Neural progenitor cell (in vitro differentiated cells): ENCODE measurements at regions not wholly inside any gene's neighbourhood (a gene's known extent, or its start where the extent isn't known, plus 50 kb on each side); places are given as distances from the start of the nearest gene placed in this dataset.

Experiments
- DNase-seq: peaks from one replicate; pipeline ENCODE4 v3.0.0-alpha.2; 2016; ENCODE audit warnings: low spot score
- H2AFZ ChIP-seq: fragments of 200-600 bp; sonication (generic); replicated peaks from 2 replicates; pipeline ENCODE4 v1.6.1; 2016; ENCODE audit warnings: antibody characterized with exemption
- H3F3A ChIP-seq: fragments of 200-600 bp; sonication (generic); 2 replicates; pipeline ENCODE4 v1.6.1; 2016; ENCODE audit warnings: antibody characterized with exemption, low read depth
- H3K27ac ChIP-seq: fragments of 200-600 bp; sonication (generic); 2 replicates; pipeline ENCODE4 v1.5.1; 2016; ENCODE audit warnings: mild to moderate bottlenecking
- H3K27me3 ChIP-seq: fragments of 200-600 bp; sonication (generic); 2 replicates; pipeline ENCODE4 v1.6.1; 2016; ENCODE audit warnings: mild to moderate bottlenecking, moderate library complexity
- H3K36me3 ChIP-seq: fragments of 200-600 bp; sonication (generic); 2 replicates; pipeline ENCODE4 v1.5.1; 2016
- H3K4me1 ChIP-seq: fragments of 200-600 bp; sonication (generic); 2 replicates; pipeline ENCODE4 v1.6.1; 2016; ENCODE audit warnings: mixed run types
- H3K4me2 ChIP-seq: fragments of 200-600 bp; sonication (generic); 2 replicates; pipeline ENCODE4 v1.6.1; 2016
- H3K4me3 ChIP-seq: fragments of 200-600 bp; sonication (generic); 2 replicates; pipeline ENCODE4 v1.5.1; 2016
- H3K79me2 ChIP-seq: fragments of 200-600 bp; sonication (generic); 2 replicates; pipeline ENCODE4 v1.6.1; 2016; ENCODE audit warnings: low read depth
- H3K9ac ChIP-seq: fragments of 200-600 bp; sonication (generic); 2 replicates; pipeline ENCODE4 v1.6.1; 2016
- H3K9me3 ChIP-seq: fragments of 200-600 bp; sonication (generic); 2 replicates; pipeline ENCODE4 v1.5.1; 2016; ENCODE audit warnings: low read depth
- H4K20me1 ChIP-seq: fragments of 200-600 bp; sonication (generic); 2 replicates; pipeline ENCODE4 v1.6.1; 2016; ENCODE audit warnings: low read depth
- H3K27ac Mint-ChIP-seq: 3 replicates; pipeline ENCODE4 v1.8.0; 2021; ENCODE audit warnings: mixed read lengths
- H3K27me3 Mint-ChIP-seq: 2 replicates; pipeline ENCODE4 v1.8.0; 2022; ENCODE audit warnings: low read depth, mild to moderate bottlenecking, inconsistent platforms, moderate library complexity, mixed read lengths; ENCODE audit not compliant: insufficient read depth
- H3K36me3 Mint-ChIP-seq: 3 replicates; pipeline ENCODE4 v1.8.0; 2021; ENCODE audit warnings: mixed read lengths
- H3K4me1 Mint-ChIP-seq: 3 replicates; pipeline ENCODE4 v1.8.0; 2021; ENCODE audit warnings: mixed read lengths
- H3K4me3 Mint-ChIP-seq: 3 replicates; pipeline ENCODE4 v1.8.0; 2021; ENCODE audit warnings: mild to moderate bottlenecking, moderate library complexity, mixed read lengths
- H3K9me3 Mint-ChIP-seq: 3 replicates; pipeline ENCODE4 v1.8.0; 2020; ENCODE audit warnings: mixed read lengths
- EZH2 ChIP-seq: fragments of 200-600 bp; sonication (generic); IDR thresholded peaks from 2 replicates; pipeline ENCODE4 v1.6.1; 2017; ENCODE audit warnings: antibody characterized with exemption, mild to moderate bottlenecking, moderate library complexity
- EZH2phosphoT487 ChIP-seq: fragments of 200-600 bp; sonication (generic); IDR thresholded peaks from 2 replicates; pipeline ENCODE4 v1.6.1; 2017; ENCODE audit warnings: antibody characterized with exemption
- TF ChIP-seq, protein P1 (sequence below): fragments of 200-600 bp; sonication (generic); IDR thresholded peaks from 2 replicates; pipeline ENCODE4 v1.5.1; 2017; ENCODE audit warnings: antibody characterized with exemption, mild to moderate bottlenecking

DNA sequence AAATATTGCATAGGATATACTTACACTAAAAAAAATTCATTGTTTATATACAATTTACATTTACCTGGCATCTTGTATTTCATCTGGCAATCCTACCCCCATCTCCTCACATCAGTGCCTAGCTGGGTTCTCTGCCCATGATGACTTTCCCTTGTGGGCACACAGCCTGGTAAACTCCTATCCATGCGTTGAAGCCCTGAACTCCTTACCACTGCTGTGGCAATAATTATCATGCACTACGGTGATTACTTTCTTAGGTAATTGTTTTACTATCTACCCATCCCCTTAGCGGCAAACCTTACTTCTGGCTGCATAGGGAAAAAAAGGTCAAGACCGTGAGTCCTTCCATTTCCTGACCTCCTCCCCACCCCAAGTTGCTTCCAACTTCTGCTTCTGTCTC is 63.6 kb upstream of the DAB2IP start:
- H3K4me1 Mint-ChIP-seq, result peaks cover 10% of the 10 kb centered on the region
- H3K79me2 ChIP-seq, result no peaks in the 10 kb centered on the region
- no peak overlapping the region for H3K27ac ChIP-seq
- TF ChIP-seq, protein P1, sequence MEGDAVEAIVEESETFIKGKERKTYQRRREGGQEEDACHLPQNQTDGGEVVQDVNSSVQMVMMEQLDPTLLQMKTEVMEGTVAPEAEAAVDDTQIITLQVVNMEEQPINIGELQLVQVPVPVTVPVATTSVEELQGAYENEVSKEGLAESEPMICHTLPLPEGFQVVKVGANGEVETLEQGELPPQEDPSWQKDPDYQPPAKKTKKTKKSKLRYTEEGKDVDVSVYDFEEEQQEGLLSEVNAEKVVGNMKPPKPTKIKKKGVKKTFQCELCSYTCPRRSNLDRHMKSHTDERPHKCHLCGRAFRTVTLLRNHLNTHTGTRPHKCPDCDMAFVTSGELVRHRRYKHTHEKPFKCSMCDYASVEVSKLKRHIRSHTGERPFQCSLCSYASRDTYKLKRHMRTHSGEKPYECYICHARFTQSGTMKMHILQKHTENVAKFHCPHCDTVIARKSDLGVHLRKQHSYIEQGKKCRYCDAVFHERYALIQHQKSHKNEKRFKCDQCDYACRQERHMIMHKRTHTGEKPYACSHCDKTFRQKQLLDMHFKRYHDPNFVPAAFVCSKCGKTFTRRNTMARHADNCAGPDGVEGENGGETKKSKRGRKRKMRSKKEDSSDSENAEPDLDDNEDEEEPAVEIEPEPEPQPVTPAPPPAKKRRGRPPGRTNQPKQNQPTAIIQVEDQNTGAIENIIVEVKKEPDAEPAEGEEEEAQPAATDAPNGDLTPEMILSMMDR, result no peak
- TF ChIP-seq EZH2phosphoT487, result no peak
- no peak for TF ChIP-seq EZH2
- H3K4me1 ChIP-seq, result peaks cover under 1% of the 10 kb centered on the region
- H3F3A ChIP-seq, result peaks cover 1% of the 10 kb centered on the region
- no peak overlapping the region for H3K9ac ChIP-seq
- no peaks in the 10 kb centered on the region for H3K36me3 ChIP-seq
- H2AFZ ChIP-seq, result no peak overlapping the region
- H3K27me3 ChIP-seq, result peaks cover 8% of the 10 kb centered on the region
- H4K20me1 ChIP-seq, result no peaks in the 10 kb centered on the region
- no peak overlapping the region for H3K27ac Mint-ChIP-seq
- no peak overlapping the region for H3K4me2 ChIP-seq
- no peaks in the 10 kb centered on the region for H3K36me3 Mint-ChIP-seq
- peak overlapping the region; percentile 39 for H3K4me3 Mint-ChIP-seq
- no peak overlapping the region for H3K4me3 ChIP-seq
- DNase-seq, result no peak
- no peaks in the 10 kb centered on the region for H3K9me3 Mint-ChIP-seq
- no peaks in the 10 kb centered on the region for H3K9me3 ChIP-seq
- H3K27me3 Mint-ChIP-seq, result peaks cover 14% of the 10 kb centered on the region

DNA sequence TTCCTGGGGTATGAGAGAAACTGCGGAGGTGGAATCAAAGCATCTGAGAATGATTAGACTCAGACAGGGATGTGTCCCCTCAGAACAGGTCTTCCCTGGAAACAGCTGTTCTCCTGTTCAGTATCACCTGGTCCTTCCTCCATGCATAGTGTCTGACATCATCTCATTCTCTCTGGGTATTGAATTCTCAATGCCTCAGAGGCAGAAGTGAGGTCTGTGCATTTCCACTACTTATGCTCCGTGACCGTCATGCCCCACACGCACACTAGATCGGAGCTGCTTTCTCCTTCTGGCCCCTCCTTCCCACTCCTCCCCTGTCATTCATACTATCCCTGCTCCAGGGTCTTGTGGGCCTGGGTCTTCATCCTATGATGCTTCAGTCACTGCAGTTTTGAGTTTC is 61.4 kb upstream of the DAB2IP start:
- Histone ChIP-seq H3K27me3 (peaks cover 8% of the 10 kb centered on the region), H3F3A (no peaks in the 10 kb centered on the region), H3K9me3 (no peaks in the 10 kb centered on the region), H2AFZ (no peak overlapping the region), H3K4me3 (no peak overlapping the region), H4K20me1 (no peaks in the 10 kb centered on the region), H3K36me3 (no peaks in the 10 kb centered on the region), H3K9ac (no peak overlapping the region), H3K27ac (no peak overlapping the region), H3K4me2 (no peak overlapping the region), H3K79me2 (no peaks in the 10 kb centered on the region), H3K4me1 (no peaks in the 10 kb centered on the region)
- no peak overlapping the region for H3K27ac Mint-ChIP-seq
- H3K4me3 Mint-ChIP-seq, result no peak overlapping the region
- TF ChIP-seq EZH2 (no peak), EZH2phosphoT487 (no peak)
- TF ChIP-seq, protein P1, result no peak
- peaks cover 20% of the 10 kb centered on the region for H3K27me3 Mint-ChIP-seq
- no peaks in the 10 kb centered on the region for H3K36me3 Mint-ChIP-seq
- no peak for DNase-seq
- H3K9me3 Mint-ChIP-seq, result no peaks in the 10 kb centered on the region
- peaks cover 6% of the 10 kb centered on the region for H3K4me1 Mint-ChIP-seq

DNA sequence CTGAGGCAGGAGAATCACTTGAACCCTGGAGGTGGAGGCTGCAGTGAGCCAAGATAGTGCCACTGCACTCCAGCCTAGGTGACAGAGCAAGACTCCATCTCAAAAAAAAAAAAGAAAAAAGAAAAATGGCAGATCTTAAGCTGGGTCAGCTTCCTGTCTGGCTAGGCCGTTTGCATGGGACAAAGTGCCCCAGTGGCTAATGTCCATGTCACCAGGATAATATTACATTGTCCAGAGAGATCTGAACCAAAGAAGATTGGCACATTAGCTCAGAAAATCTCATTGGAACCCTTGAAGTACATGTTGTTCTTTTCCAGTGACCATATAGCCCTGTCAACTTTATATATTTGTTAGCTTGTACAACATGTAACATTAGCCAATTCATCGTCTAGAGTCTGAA is 59.2 kb upstream of the DAB2IP start:
- Histone ChIP-seq H3K27me3 (peaks cover 8% of the 10 kb centered on the region), H3K9ac (no peak overlapping the region), H3K27ac (no peak overlapping the region), H3K36me3 (no peaks in the 10 kb centered on the region), H3K79me2 (no peaks in the 10 kb centered on the region), H4K20me1 (no peaks in the 10 kb centered on the region), H3K4me2 (no peak overlapping the region), H3K4me1 (no peaks in the 10 kb centered on the region), H2AFZ (no peak overlapping the region), H3K9me3 (peaks cover 6% of the 10 kb centered on the region), H3K4me3 (no peak overlapping the region), H3F3A (peaks cover 3% of the 10 kb centered on the region)
- no peak overlapping the region for H3K27ac Mint-ChIP-seq
- H3K27me3 Mint-ChIP-seq, result peaks cover 23% of the 10 kb centered on the region
- H3K4me3 Mint-ChIP-seq, result no peak overlapping the region
- no peak for TF ChIP-seq EZH2
- no peak for TF ChIP-seq EZH2phosphoT487
- TF ChIP-seq, protein P1, result no peak
- no peak for DNase-seq
- H3K9me3 Mint-ChIP-seq, result peaks cover 3% of the 10 kb centered on the region
- H3K4me1 Mint-ChIP-seq, result peaks cover 6% of the 10 kb centered on the region
- H3K36me3 Mint-ChIP-seq, result no peaks in the 10 kb centered on the region
